Activated CD4-positive, alpha-beta T cell treated with anti-CD3 and anti-CD28 coated beads, Interleukin-2, amount 10 ng/mL, durations not matched to agents 24 days and 14 days (primary cell): ENCODE measurements at regions not wholly inside any gene's neighbourhood (a gene's known extent, or its start where the extent isn't known, plus 50 kb on each side); places are given as distances from the start of the nearest gene placed in this dataset.

Experiments
- DNase-seq: peaks from one replicate; pipeline ENCODE4 v3.0.0; 2022
- H3K27ac Mint-ChIP-seq: one replicate; pipeline ENCODE4 v1.8.0; 2022; ENCODE audit warnings: mild to moderate bottlenecking, mixed read lengths
- H3K27me3 Mint-ChIP-seq: one replicate; pipeline ENCODE4 v1.8.0; 2022; ENCODE audit warnings: mixed read lengths
- H3K36me3 Mint-ChIP-seq: one replicate; pipeline ENCODE4 v1.8.0; 2022; ENCODE audit warnings: low read depth, mild to moderate bottlenecking, mixed read lengths
- H3K4me1 Mint-ChIP-seq: one replicate; pipeline ENCODE4 v1.8.0; 2021; ENCODE audit warnings: mixed read lengths
- H3K4me3 Mint-ChIP-seq: one replicate; pipeline ENCODE4 v1.8.0; 2022; ENCODE audit warnings: mild to moderate bottlenecking, moderate library complexity, mixed read lengths
- H3K9me3 Mint-ChIP-seq: one replicate; pipeline ENCODE4 v1.8.0; 2021; ENCODE audit warnings: mixed read lengths
- intact Hi-C: fragments of 100-400 bp; cut with micrococcal nuclease; formaldehyde crosslinking; loops from one replicate; pipeline ENCODE4 v1.15.1; 2023

DNA sequence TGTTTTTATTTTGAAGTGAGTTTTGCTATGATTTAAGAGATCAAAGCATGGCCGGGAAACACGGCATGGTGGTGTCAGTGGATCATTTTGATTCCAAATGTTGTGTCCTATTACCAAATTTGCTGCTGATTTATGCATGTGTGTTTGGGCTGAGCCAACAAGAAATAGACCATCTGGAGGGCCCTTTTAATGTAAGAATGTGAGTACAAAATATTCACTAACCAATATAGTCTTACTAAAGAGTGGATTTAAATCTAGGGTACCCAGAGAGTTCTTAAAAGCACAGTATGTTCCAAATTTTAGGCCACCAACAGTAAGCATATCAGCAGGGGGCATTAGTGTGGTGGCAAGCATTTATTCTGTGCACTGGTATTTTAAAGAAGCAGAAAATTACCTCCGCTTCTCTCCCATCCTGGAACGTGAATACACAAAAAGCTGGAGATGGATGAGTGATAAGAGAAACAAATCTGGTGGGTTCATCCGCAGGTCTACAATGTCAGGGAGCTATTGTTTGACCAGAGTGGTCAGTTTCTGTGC is 444.4 kb upstream of the IGFBP7 start:
- Mint-ChIP-seq H3K4me3 (no peak overlapping the region), H3K27ac (no peak overlapping the region), H3K9me3 (no peaks in the 10 kb centered on the region), H3K4me1 (no peaks in the 10 kb centered on the region), H3K36me3 (no peaks in the 10 kb centered on the region), H3K27me3 (no peaks in the 10 kb centered on the region)
- no peak for DNase-seq
- intact Hi-C loops = no loop called here

DNA sequence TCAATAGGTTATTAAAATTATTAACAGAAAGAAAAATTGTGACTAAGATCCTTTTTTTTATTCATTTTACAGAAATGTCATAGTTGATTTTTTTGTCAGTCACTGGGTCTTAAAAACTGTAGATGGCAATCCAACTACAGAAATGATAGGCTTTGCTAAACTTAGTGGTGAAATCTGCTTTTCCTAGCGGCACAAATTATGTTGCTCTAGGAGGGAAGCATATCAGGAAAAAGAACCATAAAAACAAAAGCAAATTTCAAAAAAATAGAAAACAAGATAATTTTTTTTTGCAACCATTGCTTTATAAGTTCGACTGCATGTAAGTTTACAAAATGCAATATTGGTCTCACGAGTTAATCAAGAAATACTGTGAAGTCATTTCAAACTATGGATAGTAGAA is 443.5 kb upstream of the IGFBP7 start:
- Mint-ChIP-seq H3K36me3 (no peaks in the 10 kb centered on the region), H3K4me3 (no peak overlapping the region), H3K9me3 (no peaks in the 10 kb centered on the region)

DNA sequence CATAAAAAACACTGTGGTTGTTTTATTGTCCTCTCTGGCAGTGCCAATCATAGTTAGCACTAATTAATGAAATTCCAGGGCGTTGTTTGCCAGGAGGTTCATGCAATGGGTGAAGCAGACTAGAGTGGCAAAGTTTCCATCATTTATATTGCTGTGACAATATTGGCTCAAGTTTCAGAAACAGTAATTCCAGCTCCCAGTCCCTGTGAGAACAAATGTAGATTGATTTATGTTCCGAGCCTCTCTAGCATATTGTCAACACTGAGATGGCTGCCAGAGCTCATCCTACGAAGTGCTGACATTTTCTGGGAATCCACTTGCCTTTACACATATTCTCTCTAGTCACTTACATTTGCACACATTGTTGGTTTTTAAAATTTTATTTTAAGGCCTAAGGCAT is 440.0 kb upstream of the IGFBP7 start:
- intact Hi-C loops = no loop called here
- Mint-ChIP-seq H3K27me3 (no peaks in the 10 kb centered on the region), H3K9me3 (no peaks in the 10 kb centered on the region), H3K27ac (no peak overlapping the region), H3K4me3 (no peak overlapping the region), H3K36me3 (no peaks in the 10 kb centered on the region), H3K4me1 (no peaks in the 10 kb centered on the region)
- DNase-seq = no peak

More for the DNA sequence above, 443.5 kb upstream of the IGFBP7 start:
- Mint-ChIP-seq H3K4me1 (no peaks in the 10 kb centered on the region), H3K27ac (no peak overlapping the region), H3K27me3 (no peaks in the 10 kb centered on the region)
- intact Hi-C loops = no loop called here
- no peak for DNase-seq

GRCh38 chr4:57548856-57549255 is 438.7 kb upstream of the IGFBP7 start:
- intact Hi-C loops = no loop called here
- Mint-ChIP-seq H3K27me3 (no peaks in the 10 kb centered on the region), H3K9me3 (no peaks in the 10 kb centered on the region), H3K4me1 (no peaks in the 10 kb centered on the region), H3K27ac (no peak overlapping the region), H3K4me3 (no peak overlapping the region), H3K36me3 (no peaks in the 10 kb centered on the region)
- DNase-seq = no peak

DNA sequence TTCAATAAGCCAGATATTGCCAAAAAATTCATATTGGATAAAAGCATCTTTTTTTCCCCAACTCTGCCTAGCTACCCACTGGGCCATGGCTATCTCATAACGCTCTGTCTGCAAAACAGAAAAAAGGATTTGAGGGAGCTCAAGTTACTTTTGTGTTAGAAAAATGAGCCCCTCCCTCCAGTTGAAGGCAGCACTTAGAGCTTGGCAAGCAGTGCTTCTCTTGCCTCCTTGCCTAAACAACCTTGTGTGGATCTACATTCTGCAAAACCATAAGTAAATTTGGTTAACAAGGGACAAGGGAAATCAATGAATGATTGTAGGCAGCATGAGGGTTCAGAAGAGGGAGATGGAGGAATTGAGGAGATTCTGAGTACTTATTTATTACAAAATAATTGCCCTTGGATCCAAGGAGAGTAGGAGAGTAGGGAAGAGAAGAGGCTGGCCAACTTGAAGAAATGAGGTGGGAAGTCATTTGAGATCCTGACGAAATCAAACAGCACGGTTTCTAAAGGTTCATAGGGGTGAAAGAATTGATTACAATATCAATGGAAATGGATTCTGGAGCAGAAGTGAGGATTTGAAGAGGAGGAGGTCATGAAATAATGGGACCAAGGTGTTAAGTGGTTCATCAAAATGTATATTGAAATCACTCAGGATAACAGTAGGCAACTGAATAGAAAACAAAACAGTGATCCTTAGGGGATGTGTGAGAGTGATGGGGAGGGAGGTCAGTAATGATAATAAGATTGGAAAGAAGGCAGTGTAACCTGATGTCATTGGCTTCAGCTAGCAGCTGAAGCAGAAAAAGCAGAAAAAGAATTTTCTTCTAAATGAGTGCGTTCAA is 434.8 kb upstream of the IGFBP7 start:
- Mint-ChIP-seq H3K36me3 (no peaks in the 10 kb centered on the region), H3K4me3 (no peak overlapping the region), H3K27me3 (no peaks in the 10 kb centered on the region), H3K4me1 (no peaks in the 10 kb centered on the region), H3K9me3 (no peaks in the 10 kb centered on the region), H3K27ac (no peak overlapping the region)
- intact Hi-C loops = no loop called here
- no peak for DNase-seq

GRCh38 chr4:57504797-57505530 is 394.8 kb upstream of the IGFBP7 start:
- Mint-ChIP-seq H3K36me3 (no peaks in the 10 kb centered on the region), H3K4me1 (no peaks in the 10 kb centered on the region), H3K27me3 (no peaks in the 10 kb centered on the region), H3K27ac (no peak overlapping the region), H3K9me3 (no peaks in the 10 kb centered on the region), H3K4me3 (no peak overlapping the region)
- DNase-seq = no peak
- intact Hi-C loops = no loop called here

GRCh38 chr4:57504139-57504538 is 394.0 kb upstream of the IGFBP7 start:
- DNase-seq = no peak
- Mint-ChIP-seq H3K9me3 (no peaks in the 10 kb centered on the region), H3K36me3 (no peaks in the 10 kb centered on the region), H3K4me1 (no peaks in the 10 kb centered on the region), H3K4me3 (no peak overlapping the region), H3K27ac (no peak overlapping the region), H3K27me3 (no peaks in the 10 kb centered on the region)
- intact Hi-C loops = no loop called here

GRCh38 chr4:57501720-57502119 is 391.5 kb upstream of the IGFBP7 start:
- intact Hi-C loops = no loop called here
- no peak for DNase-seq
- Mint-ChIP-seq H3K27me3 (no peaks in the 10 kb centered on the region), H3K9me3 (no peaks in the 10 kb centered on the region), H3K36me3 (no peaks in the 10 kb centered on the region), H3K27ac (no peak overlapping the region), H3K4me1 (no peaks in the 10 kb centered on the region), H3K4me3 (no peak overlapping the region)

DNA sequence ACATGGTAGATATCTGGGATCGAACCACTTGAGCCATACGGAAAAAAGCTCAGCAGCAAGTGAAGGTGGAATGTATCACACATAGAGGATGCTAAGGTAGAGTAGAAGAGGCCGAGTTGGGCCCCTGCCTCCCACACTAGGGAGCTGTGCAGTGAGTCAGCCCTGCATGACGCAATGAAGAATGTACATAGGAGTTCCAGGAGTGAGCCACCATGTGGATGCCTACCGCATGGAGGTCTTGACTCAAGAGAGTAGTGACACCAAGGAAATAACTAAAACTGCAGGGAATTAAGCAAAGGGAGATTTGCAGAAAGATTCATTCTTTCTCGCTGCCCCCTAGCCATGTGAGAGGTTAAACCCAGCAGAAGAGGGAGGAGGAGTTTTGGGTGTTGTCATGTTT is 389.6 kb upstream of the IGFBP7 start:
- DNase-seq = no peak
- no peaks in the 10 kb centered on the region for H3K4me1 Mint-ChIP-seq
- H3K4me3 Mint-ChIP-seq = no peak overlapping the region
- no peaks in the 10 kb centered on the region for H3K36me3 Mint-ChIP-seq
- H3K27me3 Mint-ChIP-seq = no peaks in the 10 kb centered on the region
- H3K27ac Mint-ChIP-seq = no peak overlapping the region
- intact Hi-C loops = no loop called here
- no peaks in the 10 kb centered on the region for H3K9me3 Mint-ChIP-seq

- DNase-seq = no peak
- Mint-ChIP-seq H3K27ac (no peak overlapping the region), H3K4me1 (no peaks in the 10 kb centered on the region), H3K9me3 (no peaks in the 10 kb centered on the region), H3K27me3 (no peaks in the 10 kb centered on the region), H3K36me3 (no peaks in the 10 kb centered on the region), H3K4me3 (no peak overlapping the region)
- intact Hi-C loops = no loop called here
Observed at GRCh38 chr4:57498251-57498650, 388.1 kb upstream of the IGFBP7 start.

- H3K9me3 Mint-ChIP-seq = no peaks in the 10 kb centered on the region
- DNase-seq = no peak
- H3K4me3 Mint-ChIP-seq = no peak overlapping the region
- no peaks in the 10 kb centered on the region for H3K36me3 Mint-ChIP-seq
- no peaks in the 10 kb centered on the region for H3K27me3 Mint-ChIP-seq
- intact Hi-C loops = no loop called here
- no peaks in the 10 kb centered on the region for H3K4me1 Mint-ChIP-seq
- no peak overlapping the region for H3K27ac Mint-ChIP-seq
Observed at GRCh38 chr4:57496697-57497471, 386.7 kb upstream of the IGFBP7 start.

DNA sequence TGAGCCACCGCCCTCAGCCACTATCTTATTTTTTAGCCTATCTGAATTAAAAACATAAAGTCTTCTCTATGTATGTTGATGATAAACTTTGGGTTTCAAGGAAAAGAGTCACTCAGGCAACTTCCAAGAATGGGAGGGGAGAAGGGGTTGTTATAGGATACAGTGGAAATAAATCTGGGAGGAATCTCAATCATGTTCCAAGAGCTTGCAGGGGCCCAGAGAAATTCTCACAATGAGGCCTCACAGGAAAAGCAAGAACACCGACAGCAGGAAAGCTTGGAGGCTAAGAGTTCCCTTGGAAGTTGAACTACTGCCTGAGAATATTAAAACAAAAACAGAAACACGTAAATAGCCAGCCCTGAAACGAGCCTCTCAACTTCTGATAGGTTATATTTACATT is 384.6 kb upstream of the IGFBP7 start:
- DNase-seq = no peak
- no peaks in the 10 kb centered on the region for H3K36me3 Mint-ChIP-seq
- H3K9me3 Mint-ChIP-seq = no peaks in the 10 kb centered on the region
- H3K4me3 Mint-ChIP-seq = no peak overlapping the region
- H3K27me3 Mint-ChIP-seq = no peaks in the 10 kb centered on the region
- no peaks in the 10 kb centered on the region for H3K4me1 Mint-ChIP-seq
- intact Hi-C loops = no loop called here
- no peak overlapping the region for H3K27ac Mint-ChIP-seq

- H3K27ac Mint-ChIP-seq = no peak overlapping the region
- no peaks in the 10 kb centered on the region for H3K27me3 Mint-ChIP-seq
- H3K4me1 Mint-ChIP-seq = no peaks in the 10 kb centered on the region
- H3K36me3 Mint-ChIP-seq = no peaks in the 10 kb centered on the region
- no peaks in the 10 kb centered on the region for H3K9me3 Mint-ChIP-seq
- intact Hi-C loops = no loop called here
- DNase-seq = no peak
- no peak overlapping the region for H3K4me3 Mint-ChIP-seq
Observed at GRCh38 chr4:57492251-57492878, 382.2 kb upstream of the IGFBP7 start.
